Vagina (tissue), 2 donors: ENCODE measurements at regions not wholly inside any gene's neighbourhood (a gene's known extent, or its start where the extent isn't known, plus 50 kb on each side); places are given as distances from the start of the nearest gene placed in this dataset.

Source experiments
- POLR2A ChIP-seq, 2 donors: fragments of 450-650 bp; IDR thresholded peaks; one replicate each; pipeline ENCODE4 v1.6.1; 2017; ENCODE audit warnings: antibody characterized with exemption in 2 of 2, mild to moderate bottlenecking in 2 of 2, moderate library complexity in 2 of 2
- POLR2AphosphoS5 ChIP-seq, 2 donors: sonication (generic); formaldehyde crosslinking; IDR thresholded peaks; one replicate each; pipeline ENCODE4 v1.9.0; 2017; ENCODE audit warnings: antibody characterized with exemption in 2 of 2, mild to moderate bottlenecking in 2 of 2, low read depth in 1 of 2; ENCODE audit not compliant: insufficient read depth in 1 of 2
- TF ChIP-seq, protein P1 (sequence below), 3 experiments: fragments of 450-650 bp in 2 of 3; fragments of 200-600 bp in 1 of 3; sonication (generic) in 1 of 3; IDR thresholded peaks; one replicate each; pipeline ENCODE4 v1.5.1; 2017 to 2019; ENCODE audit warnings: antibody characterized with exemption in 3 of 3, mild to moderate bottlenecking in 2 of 3, moderate library complexity in 2 of 3

DNA sequence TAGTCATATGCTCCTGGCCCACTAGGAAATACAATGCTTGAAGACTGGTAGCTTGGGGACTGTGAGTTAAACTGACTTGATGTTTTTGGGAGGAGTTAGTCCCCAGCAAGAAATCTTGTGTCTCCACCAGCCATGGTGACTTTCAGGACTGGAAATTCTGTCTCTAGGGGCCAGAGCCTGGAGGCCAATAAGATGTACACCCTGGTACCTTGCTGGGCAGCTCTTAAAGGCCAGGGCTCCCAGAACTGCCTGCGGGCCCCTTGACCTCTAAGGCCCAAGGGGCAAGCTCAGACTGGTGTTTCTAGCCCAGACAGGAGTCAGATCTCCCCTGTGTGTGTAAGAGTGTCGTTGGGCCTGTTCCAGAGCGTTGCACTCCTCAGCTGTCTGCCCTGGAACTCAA lies 128.7 kb upstream of the C11orf58 start:
- TF ChIP-seq POLR2AphosphoS5 (IDR thresholded peaks at IDR 0.05; ENCODE audit: insufficient read depth in 1 of 2, low read depth in 1 of 2) (no peak), POLR2A (IDR thresholded peaks at IDR 0.05) (no peak)
- TF ChIP-seq, protein P1, sequence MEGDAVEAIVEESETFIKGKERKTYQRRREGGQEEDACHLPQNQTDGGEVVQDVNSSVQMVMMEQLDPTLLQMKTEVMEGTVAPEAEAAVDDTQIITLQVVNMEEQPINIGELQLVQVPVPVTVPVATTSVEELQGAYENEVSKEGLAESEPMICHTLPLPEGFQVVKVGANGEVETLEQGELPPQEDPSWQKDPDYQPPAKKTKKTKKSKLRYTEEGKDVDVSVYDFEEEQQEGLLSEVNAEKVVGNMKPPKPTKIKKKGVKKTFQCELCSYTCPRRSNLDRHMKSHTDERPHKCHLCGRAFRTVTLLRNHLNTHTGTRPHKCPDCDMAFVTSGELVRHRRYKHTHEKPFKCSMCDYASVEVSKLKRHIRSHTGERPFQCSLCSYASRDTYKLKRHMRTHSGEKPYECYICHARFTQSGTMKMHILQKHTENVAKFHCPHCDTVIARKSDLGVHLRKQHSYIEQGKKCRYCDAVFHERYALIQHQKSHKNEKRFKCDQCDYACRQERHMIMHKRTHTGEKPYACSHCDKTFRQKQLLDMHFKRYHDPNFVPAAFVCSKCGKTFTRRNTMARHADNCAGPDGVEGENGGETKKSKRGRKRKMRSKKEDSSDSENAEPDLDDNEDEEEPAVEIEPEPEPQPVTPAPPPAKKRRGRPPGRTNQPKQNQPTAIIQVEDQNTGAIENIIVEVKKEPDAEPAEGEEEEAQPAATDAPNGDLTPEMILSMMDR (IDR thresholded peaks at IDR 0.05) = no peak
